ENCODE measurements at regions not wholly inside any gene's neighbourhood (a gene's known extent, or its start where the extent isn't known, plus 50 kb on each side); places are given as distances from the start of the nearest gene placed in this dataset.

GRCh38 chr13:82364525-82364924, 1517.7 kb downstream of the SLITRK1 start:
- TF ChIP-seq CTCF (IDR thresholded peaks at IDR 0.05; ENCODE audit: low read depth, low read length) (no peak), POLR2A (IDR thresholded peaks at IDR 0.05; ENCODE audit: extremely low read depth, insufficient read length) (no peak), MAX (IDR thresholded peaks at IDR 0.05; ENCODE audit: low read depth, low read length) (no peak)
